CD8-positive, alpha-beta memory T cell (primary cell): ENCODE measurements at regions not wholly inside any gene's neighbourhood (a gene's known extent, or its start where the extent isn't known, plus 50 kb on each side); places are given as distances from the start of the nearest gene placed in this dataset.

Experiments
- CTCF ChIA-PET: fragments of 350-600 bp; sonication (Branson Sonifier 250); formaldehyde crosslinking; loops from one replicate; lab custom pipeline; 2021; ENCODE audit warnings: antibody characterized with exemption; lab: Charles Lee
- POLR2A ChIA-PET: fragments of 350-600 bp; sonication (Branson Sonifier 250); formaldehyde crosslinking; loops from one replicate; lab custom pipeline; 2021; ENCODE audit warnings: antibody characterized with exemption; lab: Charles Lee
- DNase-seq, 5 donors: peaks; one replicate each; pipeline versions ENCODE4 v3.0.0 to v3.0.0-alpha.2; 2020 to 2022; ENCODE audit warnings: mixed read lengths in 1 of 5
- H3K27ac ChIP-seq: one replicate; pipeline ENCODE4 v1.7.0; 2013; ENCODE audit warnings: low read depth, mild to moderate bottlenecking, low read length, moderate library complexity
- H3K27me3 ChIP-seq: 2 replicates; pipeline ENCODE4 v1.7.0; 2013; ENCODE audit warnings: low read length, mild to moderate bottlenecking; ENCODE audit not compliant: insufficient read depth, poor library complexity, severe bottlenecking
- H3K36me3 ChIP-seq: 2 replicates; pipeline ENCODE4 v1.7.0; 2013; ENCODE audit warnings: mild to moderate bottlenecking, low read length, moderate library complexity; ENCODE audit not compliant: insufficient read depth
- H3K4me1 ChIP-seq: 2 replicates; pipeline ENCODE4 v1.7.0; 2013; ENCODE audit warnings: mild to moderate bottlenecking, low read length, moderate library complexity; ENCODE audit not compliant: insufficient read depth
- H3K4me3 ChIP-seq: 2 replicates; pipeline ENCODE4 v1.7.0; 2013; ENCODE audit warnings: mild to moderate bottlenecking, low read length
- H3K9me3 ChIP-seq: 2 replicates; pipeline ENCODE4 v1.7.0; 2013; ENCODE audit warnings: mild to moderate bottlenecking, low read length
- H3K27ac Mint-ChIP-seq, 8 donors: one replicate each; pipeline ENCODE4 v1.8.0; 2020 to 2021; ENCODE audit warnings: mixed read lengths in 8 of 8, mild to moderate bottlenecking in 6 of 8, inconsistent platforms in 3 of 8, moderate library complexity in 3 of 8
- H3K27me3 Mint-ChIP-seq, 2 donors: one replicate each; pipeline ENCODE4 v1.8.0; 2020 to 2021; ENCODE audit warnings: mixed read lengths in 2 of 2, mild to moderate bottlenecking in 1 of 2, moderate library complexity in 1 of 2
- H3K36me3 Mint-ChIP-seq, 3 donors: one replicate each; pipeline ENCODE4 v1.8.0; 2020 to 2021; ENCODE audit warnings: mixed read lengths in 3 of 3, inconsistent platforms in 1 of 3, mild to moderate bottlenecking in 1 of 3
- H3K4me1 Mint-ChIP-seq, 3 donors: one replicate each; pipeline ENCODE4 v1.8.0; 2020 to 2021; ENCODE audit warnings: mixed read lengths in 3 of 3, inconsistent platforms in 1 of 3, mild to moderate bottlenecking in 1 of 3
- H3K4me3 Mint-ChIP-seq, 7 donors: one replicate each; pipeline ENCODE4 v1.8.0; 2020 to 2021; ENCODE audit warnings: mixed read lengths in 7 of 7, mild to moderate bottlenecking in 6 of 7, moderate library complexity in 4 of 7, inconsistent platforms in 2 of 7
- H3K9me3 Mint-ChIP-seq, 5 donors: one replicate each; pipeline ENCODE4 v1.8.0; 2020 to 2022; ENCODE audit warnings: mixed read lengths in 5 of 5, mild to moderate bottlenecking in 3 of 5, moderate library complexity in 2 of 5, inconsistent platforms in 1 of 5

DNA sequence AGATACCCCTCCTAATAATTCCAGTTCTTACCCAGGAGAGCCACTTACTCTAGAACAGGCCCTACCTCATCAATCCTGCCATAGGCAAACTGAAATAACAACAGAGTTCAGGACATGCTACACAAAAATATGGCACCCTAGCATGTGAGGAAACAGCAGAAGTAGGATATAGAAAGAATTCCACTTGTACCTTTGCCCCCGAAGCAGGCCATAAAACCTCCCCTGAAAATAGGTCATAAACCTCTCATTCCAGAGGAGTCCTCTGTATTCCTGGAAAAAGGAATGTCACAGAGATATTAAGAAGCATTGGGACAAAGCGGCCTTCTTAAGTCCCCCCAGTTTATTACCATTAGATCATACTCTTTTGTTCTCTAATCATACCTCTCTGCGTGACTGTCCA is 504.3 kb upstream of the MARCKS start:
- Histone ChIP-seq H3K27me3 (no peaks in the 10 kb centered on the region), H3K4me1 (no peaks in the 10 kb centered on the region), H3K36me3 (no peaks in the 10 kb centered on the region), H3K4me3 (no peak overlapping the region), H3K27ac (no peak overlapping the region), H3K9me3 (no peaks in the 10 kb centered on the region)
- peaks cover 0 to 3% (median 0%) of the 10 kb centered on the region in 5 donors for H3K9me3 Mint-ChIP-seq
- ChIA-PET CTCF (no interaction called here), POLR2A (no interaction called here)
- H3K27me3 Mint-ChIP-seq = no peaks in the 10 kb centered on the region
- no peaks in the 10 kb centered on the region for H3K36me3 Mint-ChIP-seq
- H3K4me3 Mint-ChIP-seq = no peak overlapping the region
- no peak for DNase-seq
- H3K27ac Mint-ChIP-seq = no peak overlapping the region
- H3K4me1 Mint-ChIP-seq = no peaks in the 10 kb centered on the region

DNA sequence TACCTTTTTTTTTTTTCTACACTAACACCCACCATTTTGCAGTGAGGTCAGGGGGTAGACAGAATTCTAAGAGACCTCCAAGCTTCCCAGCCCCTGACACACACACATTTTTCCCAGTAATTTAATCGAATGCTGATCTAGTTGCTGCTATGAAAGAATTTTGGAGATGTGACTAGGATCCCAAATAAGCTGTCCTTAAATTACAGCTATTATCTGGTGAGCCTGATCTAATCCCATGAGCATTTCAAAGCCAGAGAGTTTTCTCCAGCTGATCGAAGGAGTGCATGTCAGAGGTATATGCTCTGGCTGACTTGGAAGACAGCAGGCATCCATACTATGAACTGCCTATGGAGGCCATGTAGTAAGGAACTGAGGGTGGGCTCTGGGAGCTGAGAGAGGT is 503.8 kb upstream of the MARCKS start:
- POLR2A ChIA-PET = no interaction called here
- Mint-ChIP-seq H3K36me3 (no peaks in the 10 kb centered on the region), H3K27me3 (no peaks in the 10 kb centered on the region), H3K4me3 (no peak overlapping the region), H3K9me3 (peaks cover 0 to 2% (median 0%) of the 10 kb centered on the region in 5 donors), H3K4me1 (no peaks in the 10 kb centered on the region), H3K27ac (no peak overlapping the region)
- Histone ChIP-seq H3K4me1 (no peaks in the 10 kb centered on the region), H3K9me3 (no peaks in the 10 kb centered on the region), H3K27me3 (no peaks in the 10 kb centered on the region), H3K4me3 (no peak overlapping the region), H3K27ac (no peak overlapping the region), H3K36me3 (no peaks in the 10 kb centered on the region)
- DNase-seq = no peak
- CTCF ChIA-PET = no interaction called here

DNA sequence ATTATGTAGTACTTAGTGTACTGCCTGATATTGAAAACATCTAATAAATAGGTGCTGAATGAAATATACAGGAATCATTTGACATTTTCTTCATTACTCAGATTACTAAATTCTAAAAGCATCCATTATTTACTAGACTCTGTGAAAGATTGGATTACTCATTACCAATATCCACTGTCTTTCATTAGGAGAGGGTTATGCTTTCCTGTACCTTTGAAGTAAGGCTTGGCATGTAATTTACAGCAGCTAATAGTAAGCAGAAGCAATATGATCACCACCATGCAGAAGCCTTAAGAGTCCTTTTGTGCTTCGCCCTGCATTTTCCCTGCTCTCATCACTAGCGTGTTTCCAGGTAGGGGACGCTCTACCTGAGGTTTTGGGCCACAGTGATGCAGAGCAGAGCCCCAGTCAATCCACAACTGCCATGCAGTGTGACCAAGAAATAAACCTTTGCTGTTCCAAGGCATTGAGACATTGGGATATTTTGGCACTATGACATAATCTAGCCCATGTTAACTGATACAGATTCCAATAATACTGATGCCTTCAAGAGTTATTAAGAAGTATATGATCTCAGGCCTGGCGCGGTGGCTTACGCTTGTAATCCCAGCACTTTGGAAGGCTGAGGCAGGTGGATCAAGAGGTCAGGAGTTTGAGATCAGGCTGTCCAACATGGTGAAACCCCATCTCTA is 502.8 kb upstream of the MARCKS start:
- H3K4me3 Mint-ChIP-seq = no peak overlapping the region
- Histone ChIP-seq H3K4me1 (no peaks in the 10 kb centered on the region), H3K27ac (no peak overlapping the region), H3K36me3 (no peaks in the 10 kb centered on the region), H3K27me3 (no peaks in the 10 kb centered on the region), H3K4me3 (no peak overlapping the region), H3K9me3 (no peaks in the 10 kb centered on the region)
- H3K4me1 Mint-ChIP-seq = no peaks in the 10 kb centered on the region
- POLR2A ChIA-PET = no interaction called here
- no peaks in the 10 kb centered on the region for H3K27me3 Mint-ChIP-seq
- H3K27ac Mint-ChIP-seq = no peak overlapping the region
- H3K9me3 Mint-ChIP-seq = peaks cover 0 to 2% (median 0%) of the 10 kb centered on the region in 5 donors
- no peaks in the 10 kb centered on the region for H3K36me3 Mint-ChIP-seq
- no peak for DNase-seq
- CTCF ChIA-PET = no interaction called here

DNA sequence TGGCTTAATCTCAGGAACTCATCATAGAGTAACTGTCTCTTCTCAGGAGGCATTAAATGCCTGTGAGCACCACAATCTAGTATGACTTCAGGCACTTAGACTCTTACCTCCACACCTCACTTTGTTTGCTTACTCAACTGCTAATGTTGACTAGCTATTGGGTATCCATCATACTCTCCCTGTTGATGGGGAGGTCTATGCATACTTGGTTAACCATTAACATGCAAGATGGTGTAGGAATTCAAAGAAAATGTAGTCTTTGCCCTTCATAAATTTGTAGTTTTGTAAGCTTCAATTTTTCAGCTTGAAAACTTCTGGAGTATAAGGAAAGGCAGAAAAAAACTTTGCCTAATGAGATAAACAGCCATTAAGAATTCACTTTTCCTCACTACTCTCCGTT is 501.0 kb upstream of the MARCKS start:
- H3K36me3 Mint-ChIP-seq = no peaks in the 10 kb centered on the region
- no peaks in the 10 kb centered on the region for H3K27me3 ChIP-seq
- no peaks in the 10 kb centered on the region for H3K9me3 ChIP-seq
- no peak overlapping the region for H3K27ac ChIP-seq
- no peaks in the 10 kb centered on the region for H3K36me3 ChIP-seq
- no peaks in the 10 kb centered on the region for H3K4me1 ChIP-seq
- H3K4me3 Mint-ChIP-seq = no peak overlapping the region
- ChIA-PET POLR2A (no interaction called here), CTCF (no interaction called here)
- no peak overlapping the region for H3K4me3 ChIP-seq
- H3K27ac Mint-ChIP-seq = no peak overlapping the region
- H3K9me3 Mint-ChIP-seq = peaks cover 0 to 4% (median 0%) of the 10 kb centered on the region in 5 donors
- no peak for DNase-seq
- H3K4me1 Mint-ChIP-seq = no peaks in the 10 kb centered on the region
- H3K27me3 Mint-ChIP-seq = no peaks in the 10 kb centered on the region

DNA sequence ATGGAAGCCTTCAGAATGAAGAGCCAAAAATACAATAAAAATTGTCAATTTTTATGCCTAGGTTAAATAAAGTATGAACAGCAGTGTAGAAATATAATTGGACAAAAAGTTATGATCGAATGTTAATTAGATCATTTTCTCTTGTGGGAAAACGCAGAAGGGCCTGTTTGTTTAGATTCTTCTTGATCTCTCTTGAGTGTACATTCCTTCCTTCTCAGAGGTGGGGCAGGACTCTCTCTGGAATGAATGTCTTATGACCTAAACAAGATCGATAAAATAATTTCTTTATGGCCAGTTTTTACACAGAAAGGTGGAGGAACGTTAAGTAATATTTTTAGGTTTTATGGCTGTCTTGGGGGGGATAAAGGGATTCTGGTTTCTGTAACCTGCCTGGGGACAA is 500.1 kb upstream of the MARCKS start:
- H3K27ac Mint-ChIP-seq = no peak overlapping the region
- CTCF ChIA-PET = no interaction called here

DNA sequence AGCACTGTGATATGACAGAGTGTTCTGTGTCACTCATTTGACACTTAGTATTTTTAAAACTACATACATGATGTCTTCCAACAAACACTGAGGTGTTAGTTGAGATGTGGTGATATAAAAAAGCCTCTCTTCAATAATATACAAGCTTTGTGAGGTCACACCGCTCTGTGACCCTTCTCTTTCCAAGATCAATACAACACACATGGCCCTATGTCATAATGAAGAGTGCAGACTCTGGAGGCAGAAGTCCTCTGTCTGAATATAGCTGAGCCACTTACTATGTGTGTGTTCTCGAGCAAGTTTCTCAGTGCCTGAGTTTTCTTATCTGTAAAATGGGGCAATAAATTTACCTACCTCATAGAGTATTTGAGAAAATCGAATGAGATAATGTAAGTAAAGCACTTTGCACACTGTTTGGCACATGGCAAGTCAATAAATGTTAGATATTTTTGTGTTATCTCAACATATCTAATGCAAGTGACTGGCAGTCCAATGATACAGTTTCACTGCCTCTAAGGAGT is 499.0 kb upstream of the MARCKS start:
- Mint-ChIP-seq H3K36me3 (no peaks in the 10 kb centered on the region), H3K27ac (no peak overlapping the region), H3K9me3 (peaks cover 0 to 4% (median 0%) of the 10 kb centered on the region in 5 donors), H3K4me1 (no peaks in the 10 kb centered on the region), H3K4me3 (no peak overlapping the region), H3K27me3 (no peaks in the 10 kb centered on the region)
- no peak overlapping the region for H3K4me3 ChIP-seq
- H3K4me1 ChIP-seq = no peaks in the 10 kb centered on the region
- CTCF ChIA-PET = no interaction called here
- H3K36me3 ChIP-seq = no peaks in the 10 kb centered on the region
- POLR2A ChIA-PET = no interaction called here
- no peaks in the 10 kb centered on the region for H3K9me3 ChIP-seq
- no peak for DNase-seq
- no peak overlapping the region for H3K27ac ChIP-seq
- no peaks in the 10 kb centered on the region for H3K27me3 ChIP-seq

More for the DNA sequence above, 500.1 kb upstream of the MARCKS start:
- Mint-ChIP-seq H3K36me3 (no peaks in the 10 kb centered on the region), H3K4me1 (no peaks in the 10 kb centered on the region), H3K4me3 (no peak overlapping the region), H3K9me3 (peaks cover 0 to 4% (median 0%) of the 10 kb centered on the region in 5 donors), H3K27me3 (no peaks in the 10 kb centered on the region)
- Histone ChIP-seq H3K4me3 (no peak overlapping the region), H3K4me1 (no peaks in the 10 kb centered on the region), H3K27me3 (no peaks in the 10 kb centered on the region), H3K27ac (no peak overlapping the region), H3K36me3 (no peaks in the 10 kb centered on the region), H3K9me3 (no peaks in the 10 kb centered on the region)
- POLR2A ChIA-PET = no interaction called here
- no peak for DNase-seq

DNA sequence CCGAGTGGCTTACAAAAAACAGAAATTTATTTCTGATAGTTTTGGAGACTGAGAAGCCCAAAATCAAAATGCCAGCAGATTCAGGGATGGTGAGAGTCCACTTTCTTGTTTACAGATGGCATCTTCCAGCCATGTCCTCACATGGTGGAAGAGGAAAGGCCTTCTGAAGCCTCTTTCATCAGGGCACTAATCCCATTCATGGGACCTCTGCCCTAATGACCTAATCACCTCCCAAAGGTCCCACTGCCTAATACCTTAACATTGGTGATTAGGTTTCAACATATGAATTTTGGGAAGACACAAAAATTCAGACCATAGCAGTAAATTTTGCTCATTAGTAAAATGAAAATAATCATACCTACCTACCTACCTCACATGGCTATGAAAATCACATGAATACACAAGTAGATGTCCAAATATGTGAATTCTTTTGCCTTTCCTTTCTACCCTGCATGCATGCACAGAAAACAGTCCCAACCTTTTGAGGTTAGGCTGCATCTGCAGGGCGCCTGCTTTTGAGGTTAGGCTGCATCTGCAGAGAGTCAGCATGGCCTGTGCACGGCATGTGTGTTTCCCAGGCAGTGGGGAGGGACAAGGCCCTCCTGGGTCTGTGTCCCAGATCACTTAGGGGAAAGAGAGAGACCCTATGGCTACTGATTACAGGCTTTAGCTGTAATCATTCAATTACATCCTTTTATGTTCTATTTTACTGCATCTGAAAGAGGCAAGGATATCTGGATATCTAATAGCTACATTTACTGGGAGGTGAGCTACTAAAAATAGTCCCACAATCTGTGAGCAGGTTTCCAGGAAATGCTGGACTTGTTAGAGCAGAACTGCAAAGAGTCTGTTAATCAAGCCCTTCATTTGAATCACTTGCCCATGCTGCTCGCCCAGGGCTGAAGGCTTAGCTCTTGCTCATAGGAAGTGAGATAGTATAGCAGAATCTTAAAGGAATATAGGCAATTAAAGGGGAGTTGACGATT is 497.7 kb upstream of the MARCKS start:
- H3K36me3 Mint-ChIP-seq = no peaks in the 10 kb centered on the region
- Histone ChIP-seq H3K4me3 (no peak overlapping the region), H3K27me3 (no peaks in the 10 kb centered on the region), H3K36me3 (no peaks in the 10 kb centered on the region), H3K27ac (no peak overlapping the region), H3K9me3 (no peaks in the 10 kb centered on the region), H3K4me1 (no peaks in the 10 kb centered on the region)
- H3K9me3 Mint-ChIP-seq = peaks cover 0 to 6% (median 0%) of the 10 kb centered on the region in 5 donors
- H3K27ac Mint-ChIP-seq = no peak overlapping the region
- H3K4me3 Mint-ChIP-seq = no peak overlapping the region
- no peaks in the 10 kb centered on the region for H3K4me1 Mint-ChIP-seq
- ChIA-PET CTCF (no interaction called here), POLR2A (no interaction called here)
- H3K27me3 Mint-ChIP-seq = no peaks in the 10 kb centered on the region
- DNase-seq = no peak

DNA sequence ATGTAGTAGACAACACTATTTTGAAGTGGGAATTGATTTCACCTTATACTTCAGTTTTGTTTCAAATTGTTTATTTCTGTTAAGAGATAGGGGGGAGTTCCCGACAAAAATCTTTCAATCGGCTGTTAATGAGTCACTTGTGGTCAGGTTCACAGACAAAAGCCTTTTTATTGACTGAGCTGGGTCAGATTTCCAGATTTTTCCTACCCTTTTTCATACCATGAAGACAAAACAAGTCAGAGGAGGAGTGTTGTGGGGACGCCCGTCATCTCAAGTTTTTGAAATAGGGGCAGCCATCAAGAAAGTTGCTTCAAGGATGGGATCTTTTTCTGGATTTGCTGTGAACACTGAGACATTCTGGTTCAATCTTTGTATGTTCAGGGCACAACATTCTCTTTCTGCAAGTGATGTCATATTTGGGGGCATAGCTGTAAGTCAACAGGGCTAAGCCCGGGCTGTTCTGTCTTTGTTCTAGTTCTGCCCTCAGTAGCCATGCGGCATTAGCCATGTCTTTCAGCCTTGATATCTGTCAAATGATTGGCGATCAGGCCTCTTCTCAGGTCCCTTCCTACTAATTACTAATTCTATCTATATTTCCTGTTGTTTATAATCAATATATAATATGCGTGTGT is 496.0 kb upstream of the MARCKS start:
- no peak for DNase-seq
- H3K27me3 ChIP-seq = no peaks in the 10 kb centered on the region
- no peaks in the 10 kb centered on the region for H3K27me3 Mint-ChIP-seq
- no peaks in the 10 kb centered on the region for H3K9me3 ChIP-seq
- no peaks in the 10 kb centered on the region for H3K4me1 ChIP-seq
- no peak overlapping the region for H3K4me3 ChIP-seq
- ChIA-PET CTCF (no interaction called here), POLR2A (no interaction called here)
- no peak overlapping the region for H3K4me3 Mint-ChIP-seq
- no peaks in the 10 kb centered on the region for H3K36me3 Mint-ChIP-seq
- H3K27ac Mint-ChIP-seq = no peak overlapping the region
- no peaks in the 10 kb centered on the region for H3K4me1 Mint-ChIP-seq
- H3K27ac ChIP-seq = no peak overlapping the region
- no peaks in the 10 kb centered on the region for H3K36me3 ChIP-seq
- peaks cover 0 to 6% (median 0%) of the 10 kb centered on the region in 5 donors for H3K9me3 Mint-ChIP-seq
